Activated naive CD4-positive, alpha-beta T cell (primary cell): ENCODE measurements at regions not wholly inside any gene's neighbourhood (a gene's known extent, or its start where the extent isn't known, plus 50 kb on each side); places are given as distances from the start of the nearest gene placed in this dataset.

Experiments
- DNase-seq, 4 experiments: peaks; one replicate each; lab custom pipeline; 2025; lab: John Stamatoyannopoulos, UW

DNA sequence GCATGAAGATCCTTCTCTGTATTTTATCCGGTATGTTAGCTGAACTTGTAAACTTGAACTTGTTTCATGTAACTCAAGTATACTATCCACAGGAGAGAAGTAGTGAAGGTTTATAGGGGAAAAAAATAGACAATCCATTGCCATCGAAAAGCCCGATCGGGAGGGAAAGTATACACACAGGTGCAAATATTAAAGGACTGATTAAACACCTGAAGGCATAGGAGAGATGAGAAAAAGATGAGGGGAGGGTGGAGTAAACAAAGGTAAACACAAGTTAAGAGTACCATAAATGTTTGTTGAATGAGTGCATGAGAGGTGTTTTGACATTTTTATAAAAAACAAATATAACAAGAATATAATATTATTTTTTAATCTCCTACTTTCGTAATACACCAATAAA lies 64.3 kb upstream of the CITED2 start:
- no peak for DNase-seq

DNA sequence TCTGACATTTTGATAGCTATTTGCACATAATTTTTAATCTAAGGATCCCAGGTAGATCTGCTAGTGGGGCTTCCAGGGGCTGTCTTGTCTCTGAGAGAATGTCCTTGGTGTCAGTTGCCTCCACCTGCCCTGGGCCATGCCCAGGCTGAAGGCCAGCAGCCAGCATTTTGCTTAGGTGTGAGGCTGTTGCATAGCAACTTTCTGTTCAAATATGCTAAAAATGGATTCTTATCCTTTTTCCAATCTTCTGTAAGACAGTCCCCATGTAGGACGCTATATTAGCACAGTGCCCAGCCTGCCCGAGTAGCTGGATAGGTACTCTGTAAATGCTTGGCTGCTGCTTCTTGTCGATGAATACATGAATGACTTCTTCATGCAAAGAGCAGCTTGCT lies 62.5 kb upstream of the CITED2 start:
- DNase-seq, result no peak

GRCh38 chr6:139436200-139436956 lies 61.9 kb upstream of the CITED2 start:
- DNase-seq, result no peak

DNA sequence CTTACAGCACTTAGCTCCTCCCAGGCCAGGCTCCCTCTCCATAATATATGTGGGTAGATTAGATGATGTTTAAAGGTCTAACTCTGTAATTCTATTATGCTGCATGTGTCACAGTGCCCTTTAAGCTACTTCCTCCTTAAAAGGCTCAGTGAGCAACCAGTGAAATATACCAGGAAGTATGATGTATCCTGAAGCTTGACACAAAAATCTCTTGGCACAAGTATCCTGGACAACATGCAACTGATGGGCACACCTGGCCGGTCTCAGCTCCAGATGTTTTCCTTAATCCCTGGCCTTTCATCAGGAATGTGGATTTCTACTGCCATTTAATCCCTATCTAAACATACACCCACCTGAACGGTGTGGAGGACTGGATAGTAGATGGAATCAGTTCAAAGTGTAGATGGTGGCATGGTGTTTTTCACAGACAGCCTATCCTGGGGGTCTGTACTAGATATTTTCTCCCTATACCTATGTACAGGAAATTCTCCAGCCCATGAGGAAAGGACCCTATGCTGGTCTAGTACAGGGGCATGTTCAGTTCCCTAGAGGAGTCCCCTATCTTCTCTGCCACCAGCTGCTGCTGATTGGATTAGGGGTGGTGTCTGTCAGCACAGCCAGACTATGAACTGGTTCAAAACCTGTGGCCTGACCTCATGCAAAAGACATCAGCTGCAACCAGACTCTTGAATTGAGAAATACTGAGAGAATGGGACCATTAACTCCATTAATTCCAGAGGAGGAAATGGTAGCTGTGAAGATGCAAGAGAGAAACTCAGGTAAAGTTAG lies 59.4 kb upstream of the CITED2 start:
- DNase-seq, result no peak

DNA sequence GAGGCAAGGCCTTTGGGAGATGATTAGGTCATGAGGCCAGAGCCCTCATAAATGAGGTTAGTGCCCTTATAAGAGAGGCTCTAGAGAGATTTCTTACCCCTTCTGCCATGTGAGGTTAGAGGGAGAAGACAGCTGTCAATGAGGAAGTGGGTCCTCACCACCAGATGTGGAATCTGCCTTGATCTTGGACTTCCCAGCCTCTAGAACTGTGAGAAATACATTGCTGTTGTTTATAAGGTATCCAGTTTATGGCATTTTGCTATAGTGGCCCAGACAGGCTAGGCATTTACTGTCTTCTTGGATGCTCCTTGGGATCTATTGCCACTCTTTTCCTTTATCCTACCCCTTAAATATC lies 57.1 kb upstream of the CITED2 start:
- no peak for DNase-seq

- no peak for DNase-seq
These were observed 56.6 kb upstream of the CITED2 start for GRCh38 chr6:139430899-139431601.

DNA sequence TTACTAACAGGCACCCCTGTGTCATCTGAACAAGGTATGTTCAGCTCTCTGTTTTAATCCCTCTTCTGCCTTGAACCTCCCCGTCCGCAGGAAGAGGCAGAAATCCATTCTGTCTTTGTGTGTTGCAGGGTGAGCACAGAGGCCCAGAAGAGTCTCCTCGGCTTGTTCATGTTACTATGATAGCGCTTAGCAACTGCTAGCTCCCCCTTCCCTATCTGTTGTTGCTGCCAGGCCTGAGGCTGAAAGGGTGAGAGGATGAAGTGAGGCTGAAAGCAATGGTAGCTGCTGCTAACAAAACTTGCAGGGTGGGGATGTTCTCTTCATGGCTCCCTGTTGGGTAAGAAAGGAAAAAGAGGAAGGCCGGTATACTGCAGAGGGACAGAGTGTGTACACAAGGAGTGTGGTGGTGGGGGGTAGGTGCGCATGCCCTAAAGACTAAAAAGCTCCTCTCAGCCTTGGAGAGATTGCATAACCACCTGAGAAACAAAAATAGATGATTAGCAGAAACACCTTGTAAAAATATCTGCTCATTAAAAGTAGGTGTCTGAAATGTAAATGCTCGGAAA lies 55.2 kb upstream of the CITED2 start:
- DNase-seq, result no peak

GRCh38 chr6:139427199-139427598 lies 52.8 kb upstream of the CITED2 start:
- DNase-seq, result no peak

GRCh38 chr6:139426795-139427194 lies 52.3 kb upstream of the CITED2 start:
- no peak for DNase-seq

DNA sequence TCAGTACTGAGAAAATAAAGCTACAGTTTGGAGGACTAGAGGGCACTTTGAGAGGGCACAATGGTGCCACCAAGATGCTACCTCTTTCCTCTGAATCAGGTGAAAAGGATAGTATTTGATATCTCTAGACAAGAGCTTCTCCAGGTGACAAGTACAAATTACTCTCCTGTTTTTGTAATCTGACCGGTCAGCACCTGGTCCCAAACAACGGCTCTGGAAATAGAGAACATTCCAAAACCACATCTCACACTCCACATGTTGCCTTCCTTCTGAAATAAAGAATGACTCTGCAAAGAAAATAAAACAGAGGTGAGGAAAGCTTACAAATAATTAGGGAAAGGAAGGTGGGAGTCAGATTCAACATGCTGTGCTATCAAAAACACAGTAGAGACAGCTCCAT lies 51.3 kb upstream of the CITED2 start:
- DNase-seq, result no peak

DNA sequence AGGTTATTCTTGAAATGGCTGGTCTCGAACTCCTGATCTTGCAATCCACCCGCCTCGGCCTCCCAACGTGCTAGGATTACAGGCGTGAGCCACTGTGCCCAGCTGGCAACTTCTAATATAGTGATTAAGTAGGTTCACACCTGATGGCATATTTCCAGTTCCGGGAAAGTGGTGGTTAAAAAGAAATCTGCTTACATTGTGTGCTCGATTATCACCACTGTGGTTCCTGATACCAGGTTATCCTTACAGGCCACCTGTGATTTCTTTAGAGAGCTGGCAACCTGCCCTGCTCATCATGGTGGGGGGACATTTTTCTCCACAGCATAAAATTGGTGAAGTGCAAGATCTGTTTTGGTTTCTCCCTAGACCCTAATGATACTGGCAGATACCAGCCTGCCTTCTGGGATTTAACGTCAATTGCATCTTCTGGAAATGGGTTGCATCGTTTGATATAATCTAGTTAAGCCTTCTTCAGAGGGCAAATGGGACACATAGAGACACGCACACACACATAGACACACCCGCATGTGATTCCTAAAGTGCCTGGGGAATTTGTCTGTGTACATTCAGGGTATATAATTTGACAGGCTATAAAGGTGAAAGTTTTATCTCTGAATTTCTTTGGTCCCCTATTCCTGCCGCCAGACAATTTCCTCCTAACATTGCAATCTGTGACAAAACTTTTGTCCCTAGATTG lies 49.7 kb upstream of the CITED2 start:
- DNase-seq, result no peak
